Transverse colon (tissue), 4 donors: ENCODE measurements at regions not wholly inside any gene's neighbourhood (a gene's known extent, or its start where the extent isn't known, plus 50 kb on each side); places are given as distances from the start of the nearest gene placed in this dataset.

Experiments used
- DNase-seq: peaks from one replicate; pipeline ENCODE4 v3.0.0-alpha.2; 2019
- H3K27ac ChIP-seq, 4 donors: fragments of 200-600 bp; sonication (generic); 2 replicates each; pipeline ENCODE4 v1.5.1; 2016 to 2018; ENCODE audit warnings: inconsistent platforms in 4 of 4
- H3K27me3 ChIP-seq: fragments of 200-600 bp; sonication (generic); 2 replicates; pipeline ENCODE4 v1.5.1; 2017; ENCODE audit warnings: inconsistent platforms
- H3K36me3 ChIP-seq, 4 donors: fragments of 200-600 bp; sonication (generic); 2 replicates each; pipeline ENCODE4 v1.5.1; 2017 to 2019; ENCODE audit warnings: inconsistent platforms in 4 of 4
- H3K4me1 ChIP-seq, 4 donors: fragments of 200-600 bp; sonication (generic); 2 replicates each; pipeline ENCODE4 v1.5.1; 2017 to 2020; ENCODE audit warnings: inconsistent platforms in 4 of 4
- H3K4me3 ChIP-seq, 4 donors: fragments of 200-600 bp; sonication (generic); 1 replicate in 1 of 4; 2 replicates in 3 of 4; pipeline versions ENCODE4 v1.5.1 to v1.6.1; 2017 to 2019; ENCODE audit warnings: inconsistent platforms in 4 of 4
- H3K9me3 ChIP-seq, 2 donors: fragments of 200-600 bp; sonication (generic); 2 replicates each; pipeline ENCODE4 v1.5.1; 2017 to 2019; ENCODE audit warnings: inconsistent platforms in 2 of 2
- EP300 ChIP-seq: sonication (generic); formaldehyde crosslinking; IDR thresholded peaks from one replicate; pipeline ENCODE4 v1.6.1; 2017; ENCODE audit warnings: antibody characterized with exemption, low read depth
- POLR2A ChIP-seq: fragments of 450-650 bp; IDR thresholded peaks from one replicate; pipeline ENCODE4 v1.6.1; 2016; ENCODE audit warnings: antibody characterized with exemption, mild to moderate bottlenecking, moderate library complexity
- POLR2AphosphoS5 ChIP-seq, 3 donors: sonication (generic); formaldehyde crosslinking; IDR thresholded peaks; one replicate each; pipeline ENCODE4 v1.6.1; 2016; ENCODE audit warnings: antibody characterized with exemption in 3 of 3
- WGBS, 2 donors: methylation state at CpG; one replicate each; pipeline ENCODE4 v1.1.5; 2018; ENCODE audit warnings: low coverage in 1 of 2; 5-methylcytosine and 5-hydroxymethylcytosine counted together
- in situ Hi-C, 4 donors: fragments of 200-750 bp; cut with MboI; loops; one replicate each; pipeline versions ENCODE4 v1.15.0 to v1.15.1; 2017; ENCODE audit warnings: low sequenced_read_pairs in 3 of 4, low pct_ligation_motif_present in 1 of 4, low pct_unique_long_range_greater_than_20kb in 1 of 4
- intact Hi-C: fragments of 100-400 bp; cut with DNase I; formaldehyde crosslinking; loops from one replicate; pipeline ENCODE4 v1.15.1; 2023; ENCODE audit warnings: low total_unique reads
- TF ChIP-seq, protein P1 (sequence below), 5 experiments: fragments of 200-600 bp in 3 of 5; fragments of 450-650 bp in 2 of 5; sonication (generic) in 3 of 5; IDR thresholded peaks; 1 replicate in 2 of 5; 2 replicates in 3 of 5; pipeline ENCODE4 v1.5.1; 2016 to 2017; ENCODE audit warnings: antibody characterized with exemption in 5 of 5, inconsistent platforms in 3 of 5, mild to moderate bottlenecking in 2 of 5, moderate library complexity in 1 of 5

DNA sequence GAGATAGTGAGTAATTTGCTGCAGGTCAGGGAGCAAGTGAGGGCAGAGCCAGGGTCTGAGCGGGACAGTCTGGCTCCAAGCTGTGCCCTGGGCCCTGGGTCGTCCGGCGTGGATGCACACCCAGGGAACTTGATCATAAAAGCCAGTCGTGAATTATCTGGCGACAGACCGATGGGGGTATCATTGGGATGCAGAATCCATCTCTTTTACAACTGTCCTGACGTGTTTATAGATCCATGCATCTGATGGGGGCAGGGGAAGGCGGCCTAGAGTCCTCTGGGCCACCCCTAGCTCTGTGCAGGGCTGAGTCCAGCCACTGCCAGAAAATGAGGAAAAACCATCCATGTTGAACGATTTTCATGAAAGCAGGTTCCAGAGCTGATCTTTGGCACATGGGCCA lies 332.8 kb downstream of the C16orf95 start:
- WGBS, 2 donors: 62 to 76% methylated on average over 7 to 10 of the region's 10 CpGs
- Histone ChIP-seq H3K4me1 (no peaks in the 10 kb centered on the region), H3K4me3 (no peak overlapping the region), H3K36me3 (no peaks in the 10 kb centered on the region), H3K9me3 (no peaks in the 10 kb centered on the region), H3K27me3 (no peaks in the 10 kb centered on the region), H3K27ac (no peak overlapping the region)
- in situ Hi-C loops (no loop called here), intact Hi-C loops (no loop called here)
- no peak for DNase-seq
- TF ChIP-seq EP300 (no peak), POLR2AphosphoS5 (IDR thresholded peaks at IDR 0.05) (no peak), POLR2A (no peak)
- TF ChIP-seq, protein P1, sequence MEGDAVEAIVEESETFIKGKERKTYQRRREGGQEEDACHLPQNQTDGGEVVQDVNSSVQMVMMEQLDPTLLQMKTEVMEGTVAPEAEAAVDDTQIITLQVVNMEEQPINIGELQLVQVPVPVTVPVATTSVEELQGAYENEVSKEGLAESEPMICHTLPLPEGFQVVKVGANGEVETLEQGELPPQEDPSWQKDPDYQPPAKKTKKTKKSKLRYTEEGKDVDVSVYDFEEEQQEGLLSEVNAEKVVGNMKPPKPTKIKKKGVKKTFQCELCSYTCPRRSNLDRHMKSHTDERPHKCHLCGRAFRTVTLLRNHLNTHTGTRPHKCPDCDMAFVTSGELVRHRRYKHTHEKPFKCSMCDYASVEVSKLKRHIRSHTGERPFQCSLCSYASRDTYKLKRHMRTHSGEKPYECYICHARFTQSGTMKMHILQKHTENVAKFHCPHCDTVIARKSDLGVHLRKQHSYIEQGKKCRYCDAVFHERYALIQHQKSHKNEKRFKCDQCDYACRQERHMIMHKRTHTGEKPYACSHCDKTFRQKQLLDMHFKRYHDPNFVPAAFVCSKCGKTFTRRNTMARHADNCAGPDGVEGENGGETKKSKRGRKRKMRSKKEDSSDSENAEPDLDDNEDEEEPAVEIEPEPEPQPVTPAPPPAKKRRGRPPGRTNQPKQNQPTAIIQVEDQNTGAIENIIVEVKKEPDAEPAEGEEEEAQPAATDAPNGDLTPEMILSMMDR (IDR thresholded peaks at IDR 0.05): no peak

DNA sequence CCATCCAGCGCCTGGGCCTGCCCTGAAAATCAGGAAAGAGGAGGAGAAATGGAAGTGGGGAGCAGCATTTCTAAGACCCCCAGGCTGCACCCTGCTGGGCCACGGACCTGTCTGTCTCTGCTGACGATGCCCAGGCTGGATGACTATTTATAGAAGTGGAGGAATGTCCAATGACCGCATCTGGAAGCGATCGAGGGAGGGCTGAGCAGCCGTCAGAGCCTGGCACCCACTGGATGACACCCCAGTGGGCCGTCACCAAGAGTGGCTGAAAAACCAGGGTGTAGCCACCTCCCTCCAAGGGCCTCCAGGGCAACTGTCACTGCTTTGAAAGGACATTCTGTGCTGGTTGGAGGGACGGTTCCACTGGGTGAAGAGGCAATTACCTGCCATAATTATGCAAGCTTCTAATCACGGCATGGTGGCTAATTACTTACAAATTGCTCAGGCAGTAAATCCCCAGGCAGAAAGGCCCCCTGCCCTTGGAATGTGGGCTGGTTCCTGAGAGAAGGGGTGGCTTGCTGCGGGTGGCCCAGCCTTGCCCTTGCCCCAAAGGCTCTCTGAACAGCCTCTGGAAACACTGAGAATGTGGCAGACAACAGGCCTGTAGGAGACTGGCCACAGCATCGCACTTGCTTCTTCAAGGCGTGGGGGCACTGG lies 332.1 kb downstream of the C16orf95 start:
- no peak overlapping the region for H3K27ac ChIP-seq
- no peak for TF ChIP-seq POLR2A
- TF ChIP-seq EP300: no peak
- peak in 1 of 3 donors; percentile 38 for TF ChIP-seq POLR2AphosphoS5 (IDR thresholded peaks at IDR 0.05)
- DNase-seq: no peak
- no peak overlapping the region for H3K4me3 ChIP-seq
- 72% methylated on average over 13 of the region's 13 CpGs; no CpG with 5 or more reads in 1 of the 2 donors for WGBS, 2 donors
- H3K36me3 ChIP-seq: no peaks in the 10 kb centered on the region
- in situ Hi-C loops (no loop called here), intact Hi-C loops (loop anchor here (5.0 kb wide), 1 partner anchor 1257 kb away; no protein-coding TSS in a partner anchor)
- no peaks in the 10 kb centered on the region for H3K4me1 ChIP-seq
- H3K9me3 ChIP-seq: no peaks in the 10 kb centered on the region
- H3K27me3 ChIP-seq: no peaks in the 10 kb centered on the region

- Histone ChIP-seq H3K36me3 (no peaks in the 10 kb centered on the region), H3K9me3 (no peaks in the 10 kb centered on the region), H3K27ac (no peak overlapping the region), H3K27me3 (no peaks in the 10 kb centered on the region), H3K4me1 (no peaks in the 10 kb centered on the region), H3K4me3 (no peak overlapping the region)
- in situ Hi-C loops (no loop called here), intact Hi-C loops (loop anchor here (5.0 kb wide), 1 partner anchor 1257 kb away; no protein-coding TSS in a partner anchor)
- TF ChIP-seq, protein P1 (IDR thresholded peaks at IDR 0.05): no peak
- no peak for TF ChIP-seq POLR2AphosphoS5 (IDR thresholded peaks at IDR 0.05)
- no peak for DNase-seq
- 89 to 90% methylated on average over 2 to 12 of the region's 12 CpGs for WGBS, 2 donors
Observed at GRCh38 chr16:86985648-86986015, 331.6 kb downstream of the C16orf95 start.

DNA sequence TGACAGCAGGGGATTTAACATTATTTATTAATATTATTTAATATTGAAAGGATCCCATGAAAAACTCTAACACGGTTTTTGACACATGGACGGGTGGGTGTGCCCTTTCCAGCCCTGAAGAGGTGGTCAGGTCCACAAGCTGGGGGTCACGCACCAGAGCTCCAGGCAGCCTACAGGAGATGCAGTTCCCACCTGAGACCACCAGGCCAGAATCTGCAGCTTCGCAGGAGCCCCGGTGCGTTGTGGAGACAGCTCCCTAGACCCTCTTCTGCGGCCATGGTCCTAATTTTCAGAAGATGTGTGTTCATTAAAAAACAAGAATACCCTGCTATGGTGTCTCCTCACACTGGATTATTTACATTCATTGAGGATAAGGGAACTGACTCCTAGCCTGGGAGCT lies 331.1 kb downstream of the C16orf95 start:
- no peaks in the 10 kb centered on the region for H3K9me3 ChIP-seq
- no peak for DNase-seq
- no peak overlapping the region for H3K4me3 ChIP-seq
- TF ChIP-seq, protein P1 (IDR thresholded peaks at IDR 0.05): no peak
- TF ChIP-seq EP300: no peak
- TF ChIP-seq POLR2A: no peak
- no peak for TF ChIP-seq POLR2AphosphoS5 (IDR thresholded peaks at IDR 0.05)
- no peaks in the 10 kb centered on the region for H3K4me1 ChIP-seq
- in situ Hi-C loops: no loop called here
- intact Hi-C loops: loop anchor here (5.0 kb wide), 1 partner anchor 1256 kb away; no protein-coding TSS in a partner anchor
- H3K27ac ChIP-seq: no peak overlapping the region
- WGBS, 2 donors: 60 to 77% methylated on average over 1 to 7 of the region's 7 CpGs
- no peaks in the 10 kb centered on the region for H3K36me3 ChIP-seq
- no peaks in the 10 kb centered on the region for H3K27me3 ChIP-seq
